ENCODE measurements at regions not wholly inside any gene's neighbourhood (a gene's known extent, or its start where the extent isn't known, plus 50 kb on each side); places are given as distances from the start of the nearest gene placed in this dataset.

- no peak for TF ChIP-seq CTCF (IDR thresholded peaks at IDR 0.05; ENCODE audit: poor library complexity)
- no peak for TF ChIP-seq EZH2 (IDR thresholded peaks at IDR 0.05; ENCODE audit: borderline replicate concordance)
- TF ChIP-seq EZH2phosphoT487 (IDR thresholded peaks at IDR 0.05; ENCODE audit: low read depth, severe bottlenecking, unreplicated experiment): no peak
Observed at GRCh38 chr13:107117327-107118012, 549.5 kb upstream of the ARGLU1 start.

Measured in hepatocyte (in vitro differentiated cells).